H1 (cell line): ENCODE measurements at regions not wholly inside any gene's neighbourhood (a gene's known extent, or its start where the extent isn't known, plus 50 kb on each side); places are given as distances from the start of the nearest gene placed in this dataset.

Experiments
- BRCA1 ChIP-seq: IDR thresholded peaks from 2 replicates; pipeline ENCODE4 v1.6.1; 2012; ENCODE audit warnings: low read depth, low read length, improper control_type of control experiment
- CEBPB ChIP-seq: IDR thresholded peaks from 2 replicates; pipeline ENCODE4 v1.6.1; 2012; ENCODE audit warnings: low read depth, low read length
- CHD1 ChIP-seq: IDR thresholded peaks from 2 replicates; pipeline ENCODE4 v1.6.1; 2012; ENCODE audit warnings: low read depth, low read length, improper control_type of control experiment
- EP300 ChIP-seq, 2 experiments: IDR thresholded peaks; 1 replicate in 1 of 2; 2 replicates in 1 of 2; pipeline ENCODE4 v1.6.1; 2011 to 2012; ENCODE audit warnings: low read depth in 2 of 2, low read length in 2 of 2, mild to moderate bottlenecking in 2 of 2, borderline replicate concordance in 1 of 2, inconsistent platforms in 1 of 2, moderate library complexity in 1 of 2
- EZH2 ChIP-seq: fragments of 200-600 bp; sonication (generic); IDR thresholded peaks from 2 replicates; pipeline ENCODE4 v1.7.1; 2012; ENCODE audit warnings: low read depth, mild to moderate bottlenecking, moderate library complexity, low read length, inconsistent platforms; ENCODE audit not compliant: severe bottlenecking
- JUND ChIP-seq: IDR thresholded peaks from 2 replicates; pipeline ENCODE4 v1.6.1; 2011; ENCODE audit warnings: mild to moderate bottlenecking, improper control_type of control experiment, low read length
- RBBP5 ChIP-seq: IDR thresholded peaks from 2 replicates; pipeline ENCODE4 v1.7.1; 2012; ENCODE audit warnings: low read depth, mild to moderate bottlenecking, inconsistent platforms, low read length, moderate library complexity, borderline replicate concordance
- SIN3A ChIP-seq, 2 experiments: IDR thresholded peaks in 1 of 2; conservative IDR thresholded peaks in 1 of 2; 2 replicates each; pipeline ENCODE4 v1.6.1; 2011 to 2012; ENCODE audit warnings: low read length in 2 of 2, improper control_type of control experiment in 1 of 2, low read depth in 1 of 2, mild to moderate bottlenecking in 1 of 2
- SP1 ChIP-seq: IDR thresholded peaks from 2 replicates; pipeline ENCODE4 v1.6.1; 2011; ENCODE audit warnings: low read depth, low read length
- ZNF274 ChIP-seq: IDR thresholded peaks from 2 replicates; pipeline ENCODE4 v1.7.0; 2012; ENCODE audit warnings: low read length, borderline replicate concordance; ENCODE audit errors: extremely low read depth
- TF ChIP-seq, protein P1 (sequence below), 3 experiments: IDR thresholded peaks; 1 replicate in 2 of 3; 2 replicates in 1 of 3; pipeline versions ENCODE4 v1.5.1 to v1.6.1; 2011; ENCODE audit warnings: low read length in 3 of 3, mild to moderate bottlenecking in 3 of 3, inconsistent platforms in 2 of 3, low read depth in 1 of 3, moderate library complexity in 1 of 3; ENCODE audit not compliant: insufficient read depth in 1 of 3; ENCODE audit errors: control extremely low read depth in 1 of 3
- TF ChIP-seq, protein P2 (sequence below): fragments of 300-600 bp; sonication (generic); IDR thresholded peaks from 2 replicates; pipeline ENCODE4 v1.7.1; 2012; ENCODE audit warnings: low read length, moderate library complexity, mild to moderate bottlenecking, inconsistent platforms; ENCODE audit not compliant: insufficient replicate concordance

DNA sequence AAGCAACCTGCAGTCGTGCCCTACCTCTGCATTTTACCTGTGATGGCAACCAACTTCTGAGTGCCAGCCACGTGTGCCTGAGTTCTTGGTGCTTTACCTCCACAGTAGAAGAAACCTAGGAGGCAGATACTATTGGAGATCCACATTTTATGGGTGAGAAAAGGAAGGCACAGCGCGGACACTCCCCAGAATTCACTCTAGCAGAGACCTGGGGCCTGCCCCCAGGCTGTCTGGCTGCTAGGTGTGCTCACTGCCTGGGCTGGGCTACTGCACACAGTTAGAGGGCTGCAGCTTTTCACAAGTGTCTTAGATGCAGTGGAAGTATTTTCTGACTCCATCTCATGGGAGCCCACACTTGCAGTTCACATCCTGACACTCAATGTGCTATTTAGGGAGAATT lies 598.8 kb upstream of the ADAMTS16 start:
- TF ChIP-seq, protein P1, sequence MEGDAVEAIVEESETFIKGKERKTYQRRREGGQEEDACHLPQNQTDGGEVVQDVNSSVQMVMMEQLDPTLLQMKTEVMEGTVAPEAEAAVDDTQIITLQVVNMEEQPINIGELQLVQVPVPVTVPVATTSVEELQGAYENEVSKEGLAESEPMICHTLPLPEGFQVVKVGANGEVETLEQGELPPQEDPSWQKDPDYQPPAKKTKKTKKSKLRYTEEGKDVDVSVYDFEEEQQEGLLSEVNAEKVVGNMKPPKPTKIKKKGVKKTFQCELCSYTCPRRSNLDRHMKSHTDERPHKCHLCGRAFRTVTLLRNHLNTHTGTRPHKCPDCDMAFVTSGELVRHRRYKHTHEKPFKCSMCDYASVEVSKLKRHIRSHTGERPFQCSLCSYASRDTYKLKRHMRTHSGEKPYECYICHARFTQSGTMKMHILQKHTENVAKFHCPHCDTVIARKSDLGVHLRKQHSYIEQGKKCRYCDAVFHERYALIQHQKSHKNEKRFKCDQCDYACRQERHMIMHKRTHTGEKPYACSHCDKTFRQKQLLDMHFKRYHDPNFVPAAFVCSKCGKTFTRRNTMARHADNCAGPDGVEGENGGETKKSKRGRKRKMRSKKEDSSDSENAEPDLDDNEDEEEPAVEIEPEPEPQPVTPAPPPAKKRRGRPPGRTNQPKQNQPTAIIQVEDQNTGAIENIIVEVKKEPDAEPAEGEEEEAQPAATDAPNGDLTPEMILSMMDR (IDR thresholded peaks at IDR 0.05; ENCODE audit: control extremely low read depth in 1 of 3, insufficient read depth in 1 of 3, low read depth in 1 of 3, low read length in 3 of 3) = no peak
- TF ChIP-seq, protein P2, sequence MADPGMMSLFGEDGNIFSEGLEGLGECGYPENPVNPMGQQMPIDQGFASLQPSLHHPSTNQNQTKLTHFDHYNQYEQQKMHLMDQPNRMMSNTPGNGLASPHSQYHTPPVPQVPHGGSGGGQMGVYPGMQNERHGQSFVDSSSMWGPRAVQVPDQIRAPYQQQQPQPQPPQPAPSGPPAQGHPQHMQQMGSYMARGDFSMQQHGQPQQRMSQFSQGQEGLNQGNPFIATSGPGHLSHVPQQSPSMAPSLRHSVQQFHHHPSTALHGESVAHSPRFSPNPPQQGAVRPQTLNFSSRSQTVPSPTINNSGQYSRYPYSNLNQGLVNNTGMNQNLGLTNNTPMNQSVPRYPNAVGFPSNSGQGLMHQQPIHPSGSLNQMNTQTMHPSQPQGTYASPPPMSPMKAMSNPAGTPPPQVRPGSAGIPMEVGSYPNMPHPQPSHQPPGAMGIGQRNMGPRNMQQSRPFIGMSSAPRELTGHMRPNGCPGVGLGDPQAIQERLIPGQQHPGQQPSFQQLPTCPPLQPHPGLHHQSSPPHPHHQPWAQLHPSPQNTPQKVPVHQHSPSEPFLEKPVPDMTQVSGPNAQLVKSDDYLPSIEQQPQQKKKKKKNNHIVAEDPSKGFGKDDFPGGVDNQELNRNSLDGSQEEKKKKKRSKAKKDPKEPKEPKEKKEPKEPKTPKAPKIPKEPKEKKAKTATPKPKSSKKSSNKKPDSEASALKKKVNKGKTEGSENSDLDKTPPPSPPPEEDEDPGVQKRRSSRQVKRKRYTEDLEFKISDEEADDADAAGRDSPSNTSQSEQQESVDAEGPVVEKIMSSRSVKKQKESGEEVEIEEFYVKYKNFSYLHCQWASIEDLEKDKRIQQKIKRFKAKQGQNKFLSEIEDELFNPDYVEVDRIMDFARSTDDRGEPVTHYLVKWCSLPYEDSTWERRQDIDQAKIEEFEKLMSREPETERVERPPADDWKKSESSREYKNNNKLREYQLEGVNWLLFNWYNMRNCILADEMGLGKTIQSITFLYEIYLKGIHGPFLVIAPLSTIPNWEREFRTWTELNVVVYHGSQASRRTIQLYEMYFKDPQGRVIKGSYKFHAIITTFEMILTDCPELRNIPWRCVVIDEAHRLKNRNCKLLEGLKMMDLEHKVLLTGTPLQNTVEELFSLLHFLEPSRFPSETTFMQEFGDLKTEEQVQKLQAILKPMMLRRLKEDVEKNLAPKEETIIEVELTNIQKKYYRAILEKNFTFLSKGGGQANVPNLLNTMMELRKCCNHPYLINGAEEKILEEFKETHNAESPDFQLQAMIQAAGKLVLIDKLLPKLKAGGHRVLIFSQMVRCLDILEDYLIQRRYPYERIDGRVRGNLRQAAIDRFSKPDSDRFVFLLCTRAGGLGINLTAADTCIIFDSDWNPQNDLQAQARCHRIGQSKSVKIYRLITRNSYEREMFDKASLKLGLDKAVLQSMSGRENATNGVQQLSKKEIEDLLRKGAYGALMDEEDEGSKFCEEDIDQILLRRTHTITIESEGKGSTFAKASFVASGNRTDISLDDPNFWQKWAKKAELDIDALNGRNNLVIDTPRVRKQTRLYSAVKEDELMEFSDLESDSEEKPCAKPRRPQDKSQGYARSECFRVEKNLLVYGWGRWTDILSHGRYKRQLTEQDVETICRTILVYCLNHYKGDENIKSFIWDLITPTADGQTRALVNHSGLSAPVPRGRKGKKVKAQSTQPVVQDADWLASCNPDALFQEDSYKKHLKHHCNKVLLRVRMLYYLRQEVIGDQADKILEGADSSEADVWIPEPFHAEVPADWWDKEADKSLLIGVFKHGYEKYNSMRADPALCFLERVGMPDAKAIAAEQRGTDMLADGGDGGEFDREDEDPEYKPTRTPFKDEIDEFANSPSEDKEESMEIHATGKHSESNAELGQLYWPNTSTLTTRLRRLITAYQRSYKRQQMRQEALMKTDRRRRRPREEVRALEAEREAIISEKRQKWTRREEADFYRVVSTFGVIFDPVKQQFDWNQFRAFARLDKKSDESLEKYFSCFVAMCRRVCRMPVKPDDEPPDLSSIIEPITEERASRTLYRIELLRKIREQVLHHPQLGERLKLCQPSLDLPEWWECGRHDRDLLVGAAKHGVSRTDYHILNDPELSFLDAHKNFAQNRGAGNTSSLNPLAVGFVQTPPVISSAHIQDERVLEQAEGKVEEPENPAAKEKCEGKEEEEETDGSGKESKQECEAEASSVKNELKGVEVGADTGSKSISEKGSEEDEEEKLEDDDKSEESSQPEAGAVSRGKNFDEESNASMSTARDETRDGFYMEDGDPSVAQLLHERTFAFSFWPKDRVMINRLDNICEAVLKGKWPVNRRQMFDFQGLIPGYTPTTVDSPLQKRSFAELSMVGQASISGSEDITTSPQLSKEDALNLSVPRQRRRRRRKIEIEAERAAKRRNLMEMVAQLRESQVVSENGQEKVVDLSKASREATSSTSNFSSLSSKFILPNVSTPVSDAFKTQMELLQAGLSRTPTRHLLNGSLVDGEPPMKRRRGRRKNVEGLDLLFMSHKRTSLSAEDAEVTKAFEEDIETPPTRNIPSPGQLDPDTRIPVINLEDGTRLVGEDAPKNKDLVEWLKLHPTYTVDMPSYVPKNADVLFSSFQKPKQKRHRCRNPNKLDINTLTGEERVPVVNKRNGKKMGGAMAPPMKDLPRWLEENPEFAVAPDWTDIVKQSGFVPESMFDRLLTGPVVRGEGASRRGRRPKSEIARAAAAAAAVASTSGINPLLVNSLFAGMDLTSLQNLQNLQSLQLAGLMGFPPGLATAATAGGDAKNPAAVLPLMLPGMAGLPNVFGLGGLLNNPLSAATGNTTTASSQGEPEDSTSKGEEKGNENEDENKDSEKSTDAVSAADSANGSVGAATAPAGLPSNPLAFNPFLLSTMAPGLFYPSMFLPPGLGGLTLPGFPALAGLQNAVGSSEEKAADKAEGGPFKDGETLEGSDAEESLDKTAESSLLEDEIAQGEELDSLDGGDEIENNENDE = no peak
- TF ChIP-seq JUND = no peak
- no peak for TF ChIP-seq RBBP5
- no peak for TF ChIP-seq SIN3A (conservative IDR thresholded peaks at IDR 0.05 in 1 of 2, IDR thresholded peaks at IDR 0.05 in 1 of 2; ENCODE audit: low read depth in 1 of 2, low read length in 2 of 2)
- TF ChIP-seq EZH2 = no peak
- no peak for TF ChIP-seq EP300 (IDR thresholded peaks at IDR 0.05; ENCODE audit: borderline replicate concordance in 1 of 2, low read depth in 2 of 2, low read length in 2 of 2)
- TF ChIP-seq CHD1 = no peak
- TF ChIP-seq ZNF274 = no peak
- TF ChIP-seq SP1 = no peak
- TF ChIP-seq BRCA1 = no peak
- no peak for TF ChIP-seq CEBPB
